ENCODE measurements at regions not wholly inside any gene's neighbourhood (a gene's known extent, or its start where the extent isn't known, plus 50 kb on each side); places are given as distances from the start of the nearest gene placed in this dataset.

DNA sequence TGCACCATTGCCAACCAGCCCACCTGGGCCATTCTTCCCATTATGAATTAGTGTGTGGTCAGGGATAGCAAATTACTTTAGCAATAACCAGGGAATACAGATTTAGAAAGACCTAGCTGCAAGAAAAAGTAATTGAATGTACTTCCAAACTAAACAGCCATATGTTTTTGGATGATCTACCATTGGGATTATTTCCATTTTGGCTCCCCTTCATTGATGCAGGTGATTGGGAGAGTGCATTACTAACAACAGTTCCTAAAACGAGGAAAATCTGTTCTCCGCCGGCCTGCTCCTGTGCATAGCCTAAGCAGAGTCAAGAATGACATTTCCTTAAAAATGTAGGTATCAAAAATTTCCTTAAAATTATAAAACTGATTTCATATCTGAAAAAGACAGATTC, 58.5 kb downstream of the MAIP1 start:
- DNase-seq (ENCODE audit: low read depth), result no peak

DNA sequence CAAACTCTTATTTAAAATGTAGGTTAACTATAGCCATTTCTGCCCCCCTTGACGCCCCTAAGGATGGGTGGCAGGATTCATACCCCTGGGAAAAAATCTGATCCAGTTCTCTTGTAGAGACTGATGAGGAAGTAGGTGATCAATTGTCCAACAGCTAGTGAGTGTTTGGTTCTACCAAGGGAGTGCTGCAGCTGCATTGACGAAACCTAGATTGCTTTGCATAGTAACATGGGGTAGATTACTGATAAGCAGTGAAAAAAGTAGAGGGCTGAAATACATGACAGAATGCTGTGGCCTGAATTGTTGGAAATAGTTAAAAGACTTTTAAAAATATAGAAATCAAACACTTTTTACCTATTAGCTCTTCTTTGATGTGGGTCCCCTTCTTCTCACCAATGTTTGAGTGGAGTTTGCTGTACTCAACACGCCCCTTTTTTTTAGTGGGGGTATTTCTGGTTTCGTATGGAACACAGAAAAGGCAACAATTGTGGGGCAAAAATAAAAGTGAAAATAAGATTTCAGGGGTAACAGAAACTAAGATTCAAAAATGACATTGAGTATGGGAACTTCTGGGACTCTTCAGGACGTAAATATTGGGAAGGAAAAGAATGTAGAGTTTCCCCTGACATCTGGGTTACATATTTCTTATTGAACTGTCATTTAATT, 66.2 kb downstream of the MAIP1 start:
- no peak for DNase-seq (ENCODE audit: low read depth)

DNA sequence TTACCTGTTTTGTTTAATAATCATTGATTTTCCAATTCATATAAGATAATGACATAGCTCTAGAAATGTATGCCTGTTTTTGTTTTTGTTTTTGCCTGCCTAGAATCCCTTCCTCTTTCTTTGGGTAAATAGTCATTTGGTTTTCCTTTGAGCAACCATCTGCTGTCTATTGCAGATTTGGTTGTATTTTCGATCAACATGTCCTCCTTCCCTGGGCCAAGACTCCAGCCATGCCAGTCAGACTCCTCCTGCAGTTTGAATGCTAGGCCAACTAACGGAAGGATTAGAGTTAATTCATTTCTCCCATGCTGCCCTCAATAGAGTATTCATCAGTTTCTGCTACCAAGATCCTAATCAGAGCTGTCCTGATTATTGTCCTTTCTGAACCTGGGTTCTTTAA, 67.1 kb downstream of the MAIP1 start:
- no peak for DNase-seq (ENCODE audit: low read depth)

DNA sequence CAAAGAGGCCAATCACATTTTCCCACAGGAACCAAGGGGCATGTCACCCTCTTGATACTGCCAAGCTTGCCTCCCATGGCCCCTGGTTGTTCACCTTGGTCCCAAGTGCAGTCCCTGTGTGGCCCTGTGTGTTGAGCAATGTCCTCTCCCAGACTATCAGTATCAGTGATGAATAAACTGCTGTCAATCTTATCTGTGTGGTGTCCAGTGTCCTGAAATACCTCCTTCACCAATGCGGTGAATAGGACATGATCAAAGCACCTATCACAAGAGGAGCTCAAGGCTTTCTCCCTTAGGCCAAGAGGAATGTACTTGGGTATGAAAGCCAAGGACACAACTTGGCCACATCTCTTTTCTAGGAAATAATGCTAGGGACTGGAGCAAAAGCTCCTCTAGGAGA, 68.2 kb downstream of the MAIP1 start:
- peak; percentile 24 for DNase-seq (ENCODE audit: low read depth)

DNA sequence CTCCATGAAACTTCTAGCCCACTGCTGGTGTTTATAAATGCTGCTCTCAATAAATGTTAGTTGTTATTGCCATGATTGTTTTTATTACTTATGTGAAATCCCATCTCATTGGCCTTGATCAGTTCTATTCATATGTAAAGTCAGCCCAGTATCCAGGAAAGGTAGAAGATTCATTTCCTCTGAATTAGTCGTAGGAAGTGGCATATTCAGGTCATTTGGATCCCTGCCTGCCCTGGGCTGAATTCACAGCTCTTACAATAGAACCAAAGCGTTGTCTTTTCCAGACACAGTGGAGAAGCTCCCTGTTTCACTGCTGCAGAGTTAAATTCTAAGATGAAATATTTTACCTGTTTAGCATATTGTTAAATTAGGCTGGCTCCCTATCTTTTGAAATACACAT, 70.3 kb downstream of the MAIP1 start:
- no peak for DNase-seq (ENCODE audit: low read depth)

DNA sequence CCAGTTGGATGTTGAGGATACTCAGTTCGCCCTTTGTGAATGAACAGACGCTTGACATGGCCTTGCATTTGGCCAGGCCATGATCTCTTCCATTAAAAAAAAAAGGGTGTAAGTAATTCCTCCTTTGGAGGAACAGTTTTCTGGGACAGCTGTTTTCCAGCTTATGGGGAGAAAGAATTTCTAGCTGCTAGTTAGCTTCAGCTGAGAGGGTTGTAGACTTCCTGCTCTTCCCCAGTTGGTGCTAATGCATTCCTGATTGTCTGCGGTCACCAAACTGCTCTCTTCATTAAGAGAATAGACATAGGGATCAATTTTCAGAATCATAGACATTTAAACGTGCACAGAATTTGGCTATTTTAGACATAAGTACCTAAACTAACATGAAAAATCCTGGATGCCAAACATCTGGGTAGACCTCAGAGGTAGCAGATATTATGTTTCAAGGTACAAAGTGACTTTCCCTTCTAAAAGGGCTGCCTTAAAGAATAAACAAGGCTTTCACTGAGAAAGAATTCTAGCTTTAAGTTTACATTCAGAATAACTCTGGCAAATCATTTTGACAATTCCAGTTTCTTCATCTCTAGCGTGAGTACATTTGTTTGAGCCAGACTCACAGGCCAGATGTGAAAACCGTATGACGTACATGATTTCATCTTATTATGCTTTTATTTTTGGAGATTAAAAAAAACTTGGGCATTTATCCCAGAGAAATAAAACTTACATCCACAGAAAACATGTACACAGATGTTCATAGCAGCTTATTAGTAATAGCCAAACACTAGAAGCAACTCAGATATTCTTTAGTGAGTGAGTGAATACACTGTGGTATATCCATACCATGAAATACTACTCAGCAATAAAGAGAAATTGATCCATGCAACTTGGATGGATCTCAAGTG, 71.2 kb downstream of the MAIP1 start:
- no peak for DNase-seq (ENCODE audit: low read depth)

DNA sequence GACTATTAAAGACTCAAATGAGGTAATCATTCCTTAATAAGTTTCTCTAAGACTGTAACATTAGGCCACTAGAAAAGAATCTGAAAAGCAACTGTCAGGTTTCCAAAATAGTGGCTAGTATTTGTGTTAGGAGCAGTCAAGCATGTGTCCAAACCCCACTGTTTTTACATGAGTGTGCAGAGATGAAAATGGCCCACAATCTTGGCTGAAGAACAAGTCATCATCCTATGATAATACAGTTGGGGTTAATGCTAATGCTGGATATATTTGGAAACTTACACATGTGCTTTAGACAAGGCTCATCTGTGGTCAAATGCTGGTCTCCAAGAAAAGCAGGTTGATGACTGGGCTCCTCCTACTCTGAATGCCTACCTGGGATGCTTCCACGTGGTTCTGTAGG, 73.6 kb downstream of the MAIP1 start:
- DNase-seq (ENCODE audit: low read depth), result no peak

DNA sequence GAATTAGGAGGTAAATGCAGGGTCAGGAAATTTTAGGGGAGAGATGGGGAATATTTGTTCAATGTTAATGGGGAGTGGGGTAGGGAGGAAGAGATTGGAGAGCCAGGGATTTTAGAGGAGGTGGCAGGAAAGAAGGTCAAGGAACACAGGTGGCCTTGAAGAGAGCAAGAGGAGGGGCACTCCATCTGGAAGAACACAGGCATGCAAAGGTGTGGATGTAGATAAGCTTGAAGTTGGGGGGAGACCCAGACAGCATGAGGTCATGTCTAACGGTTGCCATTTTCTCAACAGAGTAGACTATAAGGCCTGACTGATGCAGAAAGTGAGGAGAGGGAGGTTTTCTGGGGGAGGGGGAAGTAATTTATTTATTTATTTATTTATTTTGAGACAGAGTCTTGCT, 77.5 kb downstream of the MAIP1 start:
- DNase-seq (ENCODE audit: low read depth), result no peak

DNA sequence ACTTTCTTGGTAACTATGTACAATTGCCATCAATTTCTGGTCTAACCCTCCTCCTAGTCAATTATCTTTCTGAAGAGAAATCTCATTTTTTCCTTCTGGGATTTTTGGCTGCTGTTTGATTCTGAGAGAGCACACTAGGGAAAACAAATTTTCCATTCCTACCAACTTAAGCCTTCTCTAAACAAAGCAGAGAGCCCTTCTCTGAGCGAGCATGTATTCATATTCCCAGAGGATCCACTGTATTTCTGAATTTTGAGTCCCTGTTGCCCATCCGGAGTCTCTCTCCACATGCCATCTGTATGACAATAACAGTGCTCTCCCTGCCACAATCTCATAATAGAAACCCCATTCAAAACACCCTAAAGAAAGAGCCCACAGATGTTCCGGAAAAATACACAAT, 78.5 kb downstream of the MAIP1 start:
- no peak for DNase-seq (ENCODE audit: low read depth)

DNA sequence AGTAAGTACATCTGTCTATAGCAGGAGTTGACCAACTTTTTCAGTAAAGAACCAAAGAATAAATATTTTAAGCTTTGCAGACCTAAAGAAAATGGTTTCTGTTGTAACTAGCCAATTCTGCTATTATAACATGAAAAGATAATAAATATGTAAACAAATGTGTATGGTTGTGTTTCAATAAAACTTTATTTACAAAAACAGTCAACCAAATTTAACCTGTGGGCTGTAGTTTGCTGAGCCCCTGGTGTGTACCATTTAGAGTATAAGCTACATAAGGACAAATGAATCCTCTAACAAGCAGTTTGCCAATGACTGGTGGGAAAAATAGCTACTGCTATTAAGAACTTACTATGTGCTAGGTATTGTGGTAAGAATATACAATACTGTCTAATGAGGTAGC, 79.4 kb downstream of the MAIP1 start:
- DNase-seq (ENCODE audit: low read depth), result no peak

DNA sequence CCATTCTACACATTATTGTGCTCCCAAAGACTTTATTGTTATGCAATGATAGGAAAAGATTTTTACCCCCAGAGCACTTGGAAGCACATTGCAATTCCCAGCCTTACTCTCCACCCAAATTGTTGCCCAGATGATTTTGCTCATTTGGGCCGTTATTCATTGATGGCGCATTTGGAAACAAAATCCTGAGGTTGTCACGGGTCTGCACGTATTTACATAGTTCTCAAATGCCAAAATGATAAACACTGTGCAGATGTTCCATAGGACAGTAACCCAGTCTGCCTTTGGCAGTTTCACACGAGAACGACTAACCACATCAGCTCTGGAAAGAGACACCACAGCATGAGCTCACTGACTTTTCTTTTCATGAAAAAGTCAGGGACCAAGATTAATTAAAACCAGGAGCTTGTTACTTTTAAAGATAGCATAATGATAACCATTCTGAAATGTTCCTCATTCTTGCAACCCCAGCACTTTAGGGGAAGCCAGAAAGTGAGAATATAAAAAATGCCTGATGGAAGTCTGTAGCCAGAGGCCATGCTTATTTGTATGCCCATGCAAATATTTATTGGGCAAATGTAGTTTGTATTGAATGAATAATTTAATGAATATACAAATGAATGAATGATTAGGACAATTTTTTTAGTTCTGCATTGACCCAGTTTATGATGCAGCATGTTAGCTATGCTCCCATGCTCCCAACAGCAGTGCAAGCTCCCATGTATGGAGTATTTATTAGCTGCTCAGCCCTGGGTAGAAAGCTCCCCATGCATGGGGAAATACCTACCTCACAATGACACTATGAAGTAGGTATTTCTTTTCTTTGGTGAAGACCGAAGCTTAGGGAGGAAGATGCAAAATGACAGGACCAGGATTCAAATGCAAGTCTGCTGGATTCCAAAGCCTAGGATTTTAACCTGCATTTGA, 84.6 kb downstream of the MAIP1 start:
- DNase-seq (ENCODE audit: low read depth), result peak; percentile 97

DNA sequence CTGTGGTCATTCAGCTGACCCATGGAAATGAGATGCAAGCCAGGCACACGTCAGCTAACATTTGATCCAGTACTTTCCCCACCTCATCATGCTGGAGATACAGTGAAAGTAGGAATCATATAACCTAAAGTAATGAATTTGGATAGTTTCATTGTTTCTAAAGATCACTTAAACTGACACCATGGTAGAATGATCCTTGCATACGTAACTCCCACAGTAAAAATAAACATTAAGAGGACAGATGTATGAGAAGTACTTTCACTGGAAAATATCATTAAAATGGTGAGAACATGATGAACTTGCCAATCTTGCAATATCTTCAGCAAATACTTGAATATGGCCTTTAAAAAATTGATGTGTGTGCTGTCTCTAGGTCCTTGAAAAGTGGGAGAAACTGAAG, 85.4 kb downstream of the MAIP1 start:
- DNase-seq (ENCODE audit: low read depth), result no peak

DNA sequence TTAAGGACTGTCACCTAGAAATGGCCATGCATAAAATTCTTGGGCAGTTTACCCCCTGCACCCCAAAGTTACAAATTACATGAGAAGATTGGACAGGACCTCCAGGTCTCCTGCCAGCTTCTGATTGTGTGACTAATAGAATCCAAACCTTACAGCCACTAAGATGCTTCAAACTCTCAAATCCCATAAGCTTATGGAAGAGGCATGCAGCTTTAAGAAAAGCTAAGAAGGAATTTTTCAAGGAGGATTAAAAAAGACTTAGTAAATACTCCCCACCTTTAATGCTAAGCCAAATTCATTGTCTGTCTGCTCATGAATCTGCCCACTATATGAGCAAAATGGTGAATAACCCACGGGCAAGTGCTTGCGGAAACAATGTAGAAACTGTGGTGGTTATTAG, 86.3 kb downstream of the MAIP1 start:
- peak; percentile 13 for DNase-seq (ENCODE audit: low read depth)

DNA sequence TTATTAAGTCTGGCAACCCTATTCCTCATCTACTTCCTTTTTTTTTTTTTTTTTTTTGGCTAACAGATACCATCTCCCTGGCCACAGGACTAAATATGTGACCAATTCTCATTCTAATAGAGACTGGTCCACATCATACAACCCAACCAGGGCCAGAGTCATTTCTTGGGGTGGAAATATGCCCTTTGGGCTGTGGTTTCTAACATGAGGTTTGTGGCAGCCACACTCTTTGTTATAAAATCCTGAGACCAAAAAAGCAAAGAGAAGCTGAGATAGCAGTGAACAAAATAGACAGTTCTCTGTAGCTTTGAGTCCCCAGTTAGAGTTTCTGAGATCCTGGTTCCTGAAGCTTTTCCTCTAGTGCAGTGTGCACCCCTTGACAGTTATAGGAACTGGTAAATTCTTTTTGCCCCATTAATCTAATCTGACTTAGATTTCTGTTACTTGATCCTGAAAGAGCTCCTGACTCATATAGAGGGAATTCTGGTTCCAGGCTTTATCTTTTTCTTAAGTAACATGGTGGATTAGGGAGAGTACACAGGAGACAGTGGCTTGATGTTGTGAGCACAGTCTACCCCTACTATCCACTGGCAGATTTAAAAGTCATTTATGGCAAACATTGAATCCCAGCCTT, 86.8 kb downstream of the MAIP1 start:
- DNase-seq (ENCODE audit: low read depth), result peak; percentile 95

DNA sequence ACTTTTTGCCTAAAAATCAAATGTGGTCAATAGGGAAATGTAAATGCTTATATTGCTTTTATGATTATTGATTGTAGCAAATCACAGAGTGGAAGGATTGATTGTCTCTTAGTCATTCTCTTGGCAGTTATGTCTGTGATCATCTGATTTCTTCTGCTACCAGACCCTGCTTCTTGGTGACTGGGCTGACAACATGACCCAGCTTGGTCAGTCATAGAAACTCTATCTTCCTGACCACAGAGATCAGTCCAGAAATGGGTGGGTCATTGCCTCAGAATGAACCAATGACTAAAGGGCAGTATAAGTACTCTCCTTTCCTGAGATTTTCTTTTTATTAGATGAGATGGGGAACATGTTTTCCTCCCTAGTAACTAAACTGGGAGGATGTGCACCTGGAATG, 87.6 kb downstream of the MAIP1 start:
- DNase-seq (ENCODE audit: low read depth), result peak; percentile 78

DNA sequence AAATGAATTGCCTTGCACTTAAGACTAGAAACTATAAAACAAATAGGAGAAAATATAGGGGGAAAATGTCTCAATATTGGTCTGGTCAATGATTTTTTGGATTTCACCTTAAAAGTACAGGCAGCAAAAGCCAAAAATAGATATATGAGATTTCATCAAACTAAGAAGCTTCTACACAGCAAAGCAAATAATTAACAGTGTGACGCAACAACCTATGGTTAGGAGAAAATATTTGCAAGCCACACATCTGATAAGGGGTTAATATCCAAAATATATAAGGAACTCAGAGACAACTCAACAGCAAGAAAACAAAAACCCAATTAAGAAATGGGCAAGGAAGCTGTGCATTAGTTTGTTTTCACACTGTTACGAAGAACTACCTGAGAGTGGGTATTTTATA, 89.1 kb downstream of the MAIP1 start:
- DNase-seq (ENCODE audit: low read depth), result peak; percentile 46

DNA sequence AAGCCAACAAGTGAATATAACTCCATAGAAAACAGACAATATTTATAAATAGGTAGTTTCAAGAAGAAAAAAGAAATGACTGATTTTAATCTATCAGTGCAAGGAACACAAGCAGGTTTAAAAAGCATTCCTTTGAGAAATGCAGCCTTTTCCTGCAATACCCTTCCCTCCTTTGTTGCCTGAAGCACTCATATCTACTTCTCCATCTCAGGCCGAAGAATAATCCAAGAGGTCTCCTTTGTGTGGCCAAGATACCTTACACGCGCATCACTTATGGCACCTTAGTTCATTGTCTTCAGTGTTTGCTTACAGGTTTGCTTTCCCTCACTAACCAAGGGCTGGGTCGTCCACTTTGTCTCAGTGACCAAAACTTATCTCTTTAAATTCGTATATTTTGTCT, 93.0 kb downstream of the MAIP1 start:
- no peak for DNase-seq (ENCODE audit: low read depth)

DNA sequence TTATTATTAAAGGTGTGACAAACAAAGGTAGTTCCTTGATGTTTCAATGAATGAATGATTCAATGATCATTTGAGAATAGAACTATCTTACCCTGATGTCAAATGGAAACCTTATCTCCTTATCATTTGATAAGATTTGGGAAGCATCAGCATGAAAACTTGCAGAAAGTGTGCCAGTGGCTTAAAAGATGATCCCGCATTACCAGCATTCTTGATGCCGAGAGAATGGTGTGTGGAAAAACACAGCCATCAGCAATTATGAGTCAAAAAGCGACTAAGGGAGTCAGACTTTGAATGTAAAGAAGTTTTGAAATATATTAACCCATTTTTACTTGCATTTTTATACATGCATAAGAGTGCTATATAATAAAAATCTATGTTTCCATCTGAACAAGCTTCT, 93.7 kb downstream of the MAIP1 start:
- no peak for DNase-seq (ENCODE audit: low read depth)

DNA sequence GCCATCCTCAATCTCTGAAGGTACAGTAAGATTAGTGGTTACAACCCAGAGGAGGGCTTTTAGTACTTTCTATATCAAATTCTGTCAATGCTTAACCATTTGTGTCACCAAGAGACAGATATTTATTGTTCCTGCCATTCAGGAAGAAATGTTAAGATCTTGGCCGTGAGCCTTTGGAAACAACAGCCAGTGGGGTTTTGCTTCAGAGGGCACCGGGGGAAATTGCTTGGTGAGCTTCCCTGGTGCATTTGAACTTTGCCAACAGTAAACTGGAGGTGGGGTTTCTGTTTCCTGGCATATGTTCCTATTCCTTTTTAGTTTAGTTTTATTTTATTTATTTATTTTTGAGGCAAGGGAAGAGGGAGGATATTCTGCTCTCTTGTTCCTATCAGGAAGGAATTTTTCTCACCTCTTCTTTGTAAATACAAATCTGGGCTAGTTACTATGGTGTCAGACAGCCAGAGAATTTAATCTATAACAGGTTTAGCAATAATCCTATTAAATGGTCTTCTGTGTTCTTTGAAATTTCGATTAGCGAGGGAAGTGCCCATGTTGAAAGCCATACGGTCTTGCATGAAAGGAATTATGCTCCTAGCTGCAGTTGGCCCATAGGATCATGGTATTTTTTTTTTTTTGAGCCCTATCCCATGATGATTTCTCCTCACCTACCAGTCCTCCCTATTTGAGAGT, 95.7 kb downstream of the MAIP1 start:
- DNase-seq (ENCODE audit: low read depth), result no peak

DNA sequence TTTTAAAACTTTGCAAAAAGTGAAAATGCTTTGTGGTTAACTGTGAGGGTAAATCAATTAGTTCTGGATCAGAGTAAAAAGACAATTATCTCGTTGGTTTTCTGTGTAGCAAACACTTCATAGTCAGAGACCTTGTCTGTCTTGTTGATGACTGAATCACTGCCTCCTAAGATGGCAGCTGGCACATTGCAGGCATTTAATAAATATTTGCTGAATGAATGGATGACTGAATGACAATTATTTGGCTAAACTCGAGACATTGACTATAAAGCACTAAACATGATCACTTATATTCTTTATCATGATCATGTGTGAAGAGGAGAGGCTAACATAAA, 96.2 kb downstream of the MAIP1 start:
- no peak for DNase-seq (ENCODE audit: low read depth)

DNA sequence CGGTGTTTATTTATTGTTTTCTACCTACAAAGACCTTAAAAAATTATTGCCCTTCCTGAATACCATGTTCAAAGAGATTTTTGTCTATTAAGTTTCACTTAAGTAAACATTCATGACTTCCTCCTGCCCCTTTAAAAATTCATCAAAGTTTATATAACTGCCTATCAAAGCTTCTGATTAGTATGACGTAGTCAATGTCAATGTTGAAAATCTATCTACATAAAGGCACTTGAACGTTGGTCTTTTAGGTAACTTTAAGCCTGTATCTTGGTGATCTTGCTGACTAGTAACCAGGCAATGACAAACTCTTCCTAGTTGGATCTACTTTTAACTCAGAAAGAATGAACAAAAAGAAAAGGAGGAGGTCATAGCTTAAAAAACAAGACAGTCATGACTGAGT, 97.2 kb downstream of the MAIP1 start:
- DNase-seq (ENCODE audit: low read depth), result no peak

Data from amniotic epithelial cell (primary cell).